OCI-LY3 (cell line): ENCODE measurements at regions not wholly inside any gene's neighbourhood (a gene's known extent, or its start where the extent isn't known, plus 50 kb on each side); places are given as distances from the start of the nearest gene placed in this dataset.

Source experiments
- CTCF ChIP-seq: fragments of 200-600, 300-600 bp; sonication (generic); IDR thresholded peaks from 2 replicates; pipeline ENCODE4 v1.5.1; 2014; ENCODE audit warnings: antibody characterized with exemption, low read length, low read depth
- EZH2phosphoT487 ChIP-seq: fragments of 200-600 bp; shearing (Covaris generic); IDR thresholded peaks from 2 replicates; pipeline ENCODE4 v1.6.1; 2018; ENCODE audit warnings: antibody characterized with exemption, mixed run types, low read depth

GRCh38 chr1:30575066-30575465 lies 148.3 kb downstream of the MATN1 start:
- no peak for TF ChIP-seq CTCF
- TF ChIP-seq EZH2phosphoT487 = no peak
